GM19240 (cell line): ENCODE measurements at regions not wholly inside any gene's neighbourhood (a gene's known extent, or its start where the extent isn't known, plus 50 kb on each side); places are given as distances from the start of the nearest gene placed in this dataset.
A peak's percentile ranks its signal among the peaks of the same experiment; 100 is the strongest.

Source experiments
- DNase-seq: peaks from one replicate; pipeline ENCODE4 v3.0.0; 2011; ENCODE audit warnings: low spot score; ENCODE audit not compliant: insufficient read length

DNA sequence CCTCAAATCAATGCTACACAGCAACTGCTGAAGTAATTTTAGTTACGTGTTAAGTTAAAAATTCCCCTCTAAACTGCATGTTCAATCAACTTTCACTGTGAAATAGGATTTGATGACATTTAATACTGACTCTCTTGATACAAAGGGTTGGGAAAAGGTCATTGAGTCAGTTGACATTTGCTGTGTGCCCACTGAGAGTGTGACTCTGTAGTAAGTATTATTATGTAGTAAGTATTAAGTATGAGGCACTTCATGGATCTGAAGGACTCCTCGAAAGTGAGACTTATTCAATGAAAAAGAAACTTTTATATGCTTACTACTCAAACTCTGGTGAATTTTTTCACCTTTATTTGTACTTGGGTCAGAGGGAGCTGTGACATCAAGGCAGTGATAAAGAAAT is 83.1 kb upstream of the S1PR1 start:
- no peak for DNase-seq

DNA sequence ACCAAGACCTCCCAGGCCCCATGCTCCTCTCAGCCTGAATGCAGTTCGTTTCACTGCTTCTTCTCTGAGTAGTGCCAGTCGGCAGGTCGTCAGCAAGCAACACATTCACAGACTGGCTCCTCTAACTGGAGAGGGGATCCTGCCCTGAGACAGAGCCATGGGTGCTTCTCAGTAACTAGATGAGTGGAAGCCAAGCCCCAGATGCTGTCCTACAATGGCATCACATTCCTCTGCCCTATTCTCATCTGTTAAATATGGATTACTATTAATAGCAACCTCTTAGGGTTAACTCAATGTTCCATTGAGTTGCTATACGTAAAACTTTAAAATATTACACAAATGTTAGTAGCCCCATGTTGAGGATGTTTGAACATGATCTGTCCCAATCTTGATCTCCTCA is 84.2 kb upstream of the S1PR1 start:
- DNase-seq, result no peak

DNA sequence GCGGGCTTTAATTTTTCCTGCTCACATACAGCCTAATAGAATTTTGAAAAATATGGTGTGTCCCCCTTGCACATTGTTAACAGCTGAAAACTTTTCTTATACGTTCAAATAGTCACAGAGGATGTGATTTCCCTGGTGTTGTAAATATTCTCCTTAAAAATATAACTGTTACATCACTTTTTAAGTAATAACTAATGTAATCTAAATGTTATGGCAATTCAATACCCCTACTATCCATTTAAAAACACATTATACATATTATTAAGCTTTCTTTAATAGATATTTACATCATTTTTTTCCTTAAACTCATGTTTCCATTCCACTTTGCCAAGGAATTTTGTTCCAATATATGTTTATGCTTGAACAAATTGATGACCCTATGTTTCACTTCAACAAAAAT is 85.5 kb upstream of the S1PR1 start:
- no peak for DNase-seq

DNA sequence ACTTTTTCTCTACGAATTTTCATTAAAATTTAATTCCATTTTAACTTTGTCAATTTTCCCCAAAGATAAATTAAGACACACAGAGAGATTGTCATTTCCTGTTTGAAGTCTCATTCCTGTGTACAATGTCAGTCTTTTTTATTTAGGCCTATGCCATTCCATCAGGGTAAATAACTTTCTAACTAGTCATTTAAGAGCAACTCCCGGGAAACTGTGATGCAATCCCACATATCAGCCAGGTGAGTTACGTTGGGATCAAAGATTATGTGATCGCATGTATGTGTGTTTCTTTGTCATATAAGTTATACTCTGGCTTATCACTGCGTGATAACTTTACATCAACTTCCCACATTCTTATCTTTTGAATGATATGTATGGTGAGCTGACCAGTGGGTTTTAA is 86.1 kb upstream of the S1PR1 start:
- DNase-seq, result no peak

DNA sequence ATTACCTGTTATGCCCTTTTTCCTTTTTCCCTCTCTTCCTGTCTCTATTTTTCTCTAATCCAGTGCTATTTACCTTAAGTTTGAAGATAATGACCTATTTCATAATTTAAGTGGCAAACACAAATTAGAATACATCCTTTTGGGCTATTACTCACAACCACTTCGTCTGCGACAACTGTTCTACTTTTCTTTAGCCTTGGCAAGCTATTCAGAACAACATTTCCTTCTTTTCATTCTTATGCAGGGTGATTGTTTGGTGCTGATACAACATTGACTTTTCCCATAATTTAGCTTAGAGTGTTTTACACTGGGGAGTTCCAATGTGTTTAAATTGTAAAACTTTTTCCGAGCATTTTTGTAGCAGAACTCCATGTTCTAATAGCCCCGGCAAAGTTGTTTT is 86.6 kb upstream of the S1PR1 start:
- DNase-seq, result no peak

DNA sequence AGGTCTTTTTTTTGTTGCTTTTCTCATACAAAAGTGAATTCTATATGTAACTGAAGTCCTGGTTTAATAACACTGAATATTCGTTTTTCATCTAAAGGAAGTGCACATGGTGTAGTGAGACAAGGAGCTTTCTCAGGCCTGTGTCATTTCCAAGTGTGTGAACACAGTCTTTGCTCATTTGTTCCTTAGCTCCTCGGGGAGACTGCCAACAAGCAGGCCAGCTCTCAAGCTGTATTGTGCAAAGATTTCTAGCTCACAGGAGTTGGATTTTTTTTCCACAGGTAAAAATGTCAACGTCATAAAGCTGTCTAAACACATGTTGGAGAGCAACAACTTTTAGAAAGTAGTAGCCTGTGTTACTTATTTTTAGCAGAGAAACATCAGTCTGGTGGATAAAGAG is 87.8 kb upstream of the S1PR1 start:
- no peak for DNase-seq

DNA sequence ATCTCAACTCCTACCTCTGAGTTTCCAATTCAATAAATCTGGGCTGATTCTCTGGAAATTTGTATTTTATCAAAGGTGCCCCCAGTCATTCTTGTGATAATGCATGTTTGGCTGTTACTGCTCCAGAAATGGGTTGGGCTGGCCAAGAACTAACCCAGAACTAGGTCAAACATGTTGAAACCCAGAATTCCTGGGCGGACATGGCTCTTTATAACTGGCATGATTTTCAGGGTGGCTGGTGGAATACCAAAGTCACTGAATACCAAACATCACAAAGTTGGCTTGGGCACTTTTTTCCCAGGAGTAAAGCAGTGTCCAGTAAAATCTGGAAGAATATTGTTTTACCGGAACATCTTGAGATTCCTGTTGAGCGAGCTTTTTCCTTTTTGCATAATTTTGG is 89.4 kb upstream of the S1PR1 start:
- DNase-seq, result no peak

DNA sequence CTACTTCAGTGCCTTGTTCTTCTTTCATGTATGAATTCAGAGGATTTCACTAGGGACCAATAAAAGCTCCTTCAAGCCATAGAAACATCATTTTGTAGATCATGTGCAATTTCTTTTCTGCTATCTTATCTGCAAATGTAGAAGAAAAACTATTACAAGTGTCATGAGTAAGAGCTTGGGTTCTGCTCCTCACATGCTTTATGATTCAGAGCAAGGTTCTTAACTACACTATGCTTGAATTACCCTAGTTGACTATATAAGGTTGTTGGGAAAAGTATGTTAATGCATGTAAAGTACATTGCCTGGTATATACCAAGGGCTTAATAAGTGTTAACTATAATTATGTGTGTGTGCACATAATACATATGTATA is 91.4 kb upstream of the S1PR1 start:
- DNase-seq, result no peak

DNA sequence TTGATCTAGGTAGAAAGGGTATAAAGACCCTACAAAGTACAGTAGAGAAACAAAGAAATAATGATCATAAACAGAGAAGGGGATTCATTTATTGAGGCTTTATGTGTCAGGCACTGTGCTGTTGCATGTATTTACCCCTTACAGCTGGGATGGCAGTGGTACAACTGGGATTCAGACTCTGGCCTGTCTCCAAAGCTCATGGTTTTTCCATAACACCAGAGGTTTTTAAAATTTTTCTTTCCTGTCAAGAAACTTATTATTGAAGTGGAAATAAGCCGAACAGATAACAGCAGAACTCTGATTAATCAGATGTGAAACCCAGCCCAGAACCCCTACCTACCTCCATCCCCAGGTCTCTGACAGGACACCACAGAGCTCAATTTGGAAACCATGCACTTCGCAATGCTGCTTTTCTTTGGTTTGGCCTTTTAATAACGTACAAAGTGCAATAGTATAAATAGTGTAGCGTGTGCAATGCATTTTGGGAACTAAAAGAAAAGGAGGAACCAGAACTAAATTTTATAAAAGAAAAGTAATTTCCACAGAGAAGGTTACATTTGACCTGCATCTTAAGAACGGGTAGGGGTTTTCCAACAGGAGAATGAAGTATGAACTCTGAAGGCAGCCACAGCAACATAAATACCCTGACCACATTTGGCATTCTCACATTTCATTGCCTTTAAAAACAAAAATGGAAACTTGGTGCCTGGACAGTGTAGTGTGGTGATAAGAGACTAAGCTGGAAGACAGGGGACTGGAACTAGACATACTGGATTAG is 92.0 kb upstream of the S1PR1 start:
- no peak for DNase-seq

DNA sequence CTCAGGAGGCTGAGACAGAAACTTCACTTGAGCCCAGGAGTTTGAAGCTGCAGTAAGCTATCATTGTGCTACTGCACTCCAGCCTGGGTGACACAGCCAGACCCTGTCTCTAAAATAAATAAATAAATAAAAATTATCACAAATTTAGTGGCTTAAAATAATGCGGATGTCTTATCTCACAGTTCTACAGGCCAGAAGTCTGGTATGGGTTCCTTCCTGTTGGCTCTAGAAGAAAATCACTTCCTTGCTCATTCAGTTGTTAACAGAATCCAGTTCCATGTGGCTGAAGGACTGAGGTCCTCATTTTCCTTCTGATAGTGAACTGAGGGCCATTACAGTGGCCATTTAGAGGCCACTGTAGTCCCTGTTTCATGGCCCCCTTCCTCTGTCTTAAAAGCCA is 94.6 kb upstream of the S1PR1 start:
- DNase-seq, result no peak

DNA sequence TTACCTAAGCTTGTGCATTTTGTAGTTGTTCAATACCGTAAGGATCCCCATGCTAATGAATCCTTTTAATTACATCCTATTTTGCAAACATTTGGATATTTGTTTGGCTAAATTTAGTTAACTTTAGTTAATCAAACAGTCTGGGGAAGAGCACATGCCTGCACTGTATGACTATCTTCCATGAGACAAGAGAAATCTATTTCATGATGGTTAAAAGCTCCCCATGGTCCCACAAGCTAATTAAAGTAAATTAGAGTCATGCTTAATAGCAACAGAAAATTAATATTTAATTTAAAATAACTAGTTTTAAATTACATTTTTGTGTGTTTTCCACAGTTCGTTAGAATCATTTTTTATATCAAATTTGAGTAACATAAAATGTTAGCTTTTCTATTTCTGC is 95.4 kb upstream of the S1PR1 start:
- DNase-seq, result no peak

DNA sequence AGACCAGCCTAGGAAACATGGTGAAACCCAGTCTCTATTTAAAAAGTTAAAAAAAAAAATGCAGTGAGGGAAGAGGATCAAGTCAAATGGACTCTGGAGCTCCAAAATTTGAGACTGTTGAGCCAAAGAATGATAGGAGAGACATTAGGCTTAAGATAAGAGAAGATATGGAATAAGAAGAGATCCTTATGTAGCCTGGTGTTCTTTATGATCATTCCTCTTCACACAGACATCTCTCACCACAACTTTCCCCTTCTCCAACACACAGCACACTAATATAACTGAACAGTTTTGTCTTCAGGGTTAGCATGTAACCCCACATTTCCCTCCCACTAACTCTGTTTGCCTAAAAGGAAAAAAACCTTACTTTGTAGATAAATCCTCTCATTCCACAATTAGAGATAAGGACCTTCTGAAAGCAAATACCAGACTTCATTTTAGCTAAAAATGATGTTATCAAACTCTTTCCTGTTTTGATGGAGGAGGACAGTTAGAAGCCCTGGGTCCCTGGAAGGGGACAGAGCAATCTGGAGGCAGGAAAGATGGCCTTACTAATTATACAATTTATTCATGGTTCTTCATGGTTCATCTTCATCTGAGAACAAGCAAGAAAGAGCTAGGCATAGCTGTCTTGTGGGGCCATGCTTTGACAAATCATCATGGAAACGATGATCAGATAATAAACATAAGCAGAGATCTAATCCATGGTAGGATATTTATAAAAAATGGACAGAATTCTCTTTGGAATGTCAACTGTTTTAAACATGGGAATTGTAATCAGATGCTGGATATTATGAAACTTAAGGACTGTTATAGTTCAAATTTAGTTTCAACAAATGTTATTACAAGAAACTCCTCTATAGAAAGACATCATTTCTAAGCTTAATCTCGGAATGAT is 96.7 kb upstream of the S1PR1 start:
- no peak for DNase-seq

DNA sequence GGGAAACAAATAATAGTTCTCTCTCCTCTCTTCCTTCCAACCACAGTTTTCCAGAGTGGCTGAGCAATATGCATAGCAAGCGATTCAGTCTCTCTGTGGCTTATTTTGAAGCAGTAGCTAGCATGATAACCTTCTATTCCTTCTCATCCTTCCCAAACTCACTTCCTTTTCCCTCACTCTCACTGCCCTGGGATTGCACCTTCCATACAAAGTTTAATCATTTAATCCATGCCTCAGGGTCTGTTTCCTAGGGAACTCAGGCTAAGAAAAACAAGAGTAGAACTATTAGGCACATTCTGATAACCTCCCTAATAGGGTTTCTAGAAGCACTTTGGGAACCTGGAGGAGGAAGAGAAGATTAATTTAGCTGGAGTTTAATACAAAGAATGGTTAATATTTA is 97.7 kb upstream of the S1PR1 start:
- DNase-seq, result no peak

DNA sequence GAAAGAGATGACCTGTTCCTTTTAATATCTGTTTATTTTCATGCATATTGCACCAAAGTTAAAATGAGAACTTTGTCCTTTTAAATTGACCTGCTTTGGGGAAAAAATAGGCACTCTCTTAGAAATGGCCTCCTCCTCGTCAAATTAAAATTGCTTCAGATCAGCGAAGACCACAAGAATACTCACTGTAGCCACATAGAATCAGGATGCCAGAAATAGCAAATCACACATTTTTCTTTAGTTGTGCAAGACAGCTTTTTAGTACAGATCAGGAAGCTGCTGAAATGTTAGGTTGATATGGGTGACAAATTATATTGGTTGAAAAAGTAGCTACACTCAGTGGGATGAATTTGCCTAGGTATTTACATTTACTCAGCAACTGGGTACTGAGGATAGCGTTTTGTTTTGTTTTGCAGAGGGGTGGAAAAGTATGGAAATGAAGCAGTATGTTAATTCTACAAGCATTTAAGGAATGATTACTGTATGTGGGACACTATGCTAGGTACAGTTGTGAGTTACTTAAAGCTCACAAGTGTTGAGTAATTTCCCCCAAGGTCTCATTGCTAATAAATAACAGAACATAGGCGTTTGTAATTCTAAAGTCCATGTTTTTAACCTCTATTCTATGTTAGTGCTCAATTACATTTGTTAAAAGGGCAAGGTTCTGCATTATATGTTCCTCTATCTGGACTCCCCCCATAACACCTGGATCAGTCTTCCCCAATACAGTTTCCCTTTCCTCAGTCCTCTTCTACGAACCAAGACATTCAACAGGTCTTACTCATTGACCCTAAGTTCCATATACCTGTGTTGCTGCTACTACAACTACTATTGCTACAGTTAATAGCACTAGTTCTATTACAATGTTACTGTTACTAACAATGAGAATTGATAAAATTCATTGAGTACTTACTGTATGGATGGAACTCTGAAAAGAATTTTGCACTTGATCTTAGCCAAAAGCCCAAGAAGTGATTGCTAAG is 99.4 kb upstream of the S1PR1 start:
- no peak for DNase-seq

DNA sequence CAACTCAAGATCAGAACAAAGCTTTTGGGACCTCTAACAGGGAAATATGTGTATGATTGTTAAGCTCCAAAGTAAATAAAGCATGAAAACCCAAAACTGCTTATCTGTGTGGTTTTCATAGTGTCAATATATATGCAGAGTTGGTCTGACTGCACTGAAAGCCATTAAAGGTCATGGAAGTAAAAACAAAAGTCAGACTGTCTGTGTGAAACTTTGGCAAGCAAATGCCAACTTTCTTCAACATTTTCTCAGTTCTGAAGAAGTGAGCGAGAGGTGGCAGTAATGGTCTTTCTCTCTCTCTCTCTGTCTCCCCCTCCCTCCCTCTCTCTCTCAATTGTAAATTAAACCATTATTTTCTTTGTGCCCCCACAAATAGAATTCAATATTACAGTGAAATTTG is 100.1 kb upstream of the S1PR1 start:
- DNase-seq, result peak; percentile 4

DNA sequence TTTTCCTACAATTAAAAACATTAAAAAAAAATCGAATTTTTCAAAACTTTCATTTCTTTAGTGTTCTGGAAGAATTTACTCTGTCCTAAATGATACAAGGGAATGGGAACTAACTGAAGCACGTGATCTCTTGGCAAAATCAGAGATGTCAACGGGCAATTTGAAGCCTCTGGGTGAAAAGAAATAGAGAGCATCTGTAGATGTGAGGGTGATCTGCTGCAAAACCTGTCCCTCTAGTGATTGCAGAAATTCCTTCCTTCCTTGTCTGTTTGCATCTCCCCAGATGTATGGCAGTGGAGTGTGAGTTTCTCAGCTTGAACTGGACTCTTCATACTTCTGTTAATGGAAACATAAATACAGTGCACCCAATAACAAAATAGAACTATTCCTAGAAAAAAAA is 100.5 kb upstream of the S1PR1 start:
- DNase-seq, result no peak

DNA sequence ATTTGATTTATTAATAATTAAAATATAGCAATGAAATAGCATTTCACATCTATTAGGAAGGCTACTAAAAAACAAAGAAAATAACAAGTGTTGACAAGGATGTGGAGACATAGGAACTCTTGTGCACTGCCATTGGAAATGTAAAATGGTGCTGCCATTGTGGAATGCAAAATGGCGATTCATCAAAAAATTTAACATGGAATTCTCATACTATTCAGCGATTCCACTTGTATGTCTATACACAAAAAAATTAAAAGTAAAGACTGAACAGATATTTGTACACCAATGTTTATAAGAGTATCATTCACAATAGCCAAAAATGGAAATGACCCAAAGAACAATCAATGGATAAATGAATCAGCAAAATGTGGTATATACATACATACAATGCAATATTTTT is 101.3 kb upstream of the S1PR1 start:
- DNase-seq, result no peak

DNA sequence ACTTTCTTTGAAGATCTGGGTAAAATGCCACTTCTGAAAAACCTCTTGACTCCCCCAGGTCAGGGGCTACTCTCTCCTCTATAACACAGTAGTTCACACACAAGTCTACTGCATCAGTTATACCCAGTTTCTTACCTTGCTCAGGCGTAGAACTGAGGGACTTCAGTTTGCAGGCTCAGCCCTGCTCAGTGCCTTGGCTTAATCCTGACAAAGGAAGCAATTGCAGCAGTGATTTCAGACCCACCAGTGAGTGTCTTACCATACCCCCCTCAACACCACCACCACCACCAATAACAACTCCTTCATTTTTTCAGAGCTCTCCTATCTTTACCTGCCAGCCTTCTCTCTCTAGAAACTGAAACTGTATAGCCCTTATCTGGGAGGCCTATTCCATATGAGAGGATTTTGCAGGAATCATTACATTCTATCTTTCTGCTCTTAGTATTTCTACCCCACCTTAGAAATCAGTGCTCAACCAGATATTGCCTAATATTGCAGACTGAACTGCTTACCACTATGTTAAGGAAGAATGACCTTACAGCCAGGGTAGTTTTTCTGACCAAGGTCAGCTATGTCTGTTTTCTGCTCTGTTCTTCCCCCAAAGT is 105.5 kb upstream of the S1PR1 start:
- DNase-seq, result no peak

DNA sequence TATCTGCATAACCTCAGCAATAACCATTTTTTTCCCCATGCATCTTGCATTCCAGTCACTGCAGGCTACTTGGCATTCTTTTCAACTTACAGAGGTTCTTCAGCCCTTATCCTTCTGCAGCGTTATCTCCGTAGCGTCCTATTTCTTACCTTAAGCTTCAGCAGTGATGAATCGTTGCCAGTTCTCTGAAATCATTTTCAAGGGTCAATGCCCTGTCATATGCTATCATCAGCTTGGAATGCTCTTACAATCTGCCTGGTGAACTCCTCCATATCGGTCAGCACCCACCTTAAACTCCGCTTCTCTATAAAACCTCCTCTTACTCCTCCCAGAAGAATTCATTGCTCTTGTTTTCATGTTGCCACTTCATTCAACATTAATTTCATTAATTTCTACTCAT is 105.1 kb upstream of the DPH5 start:
- no peak for DNase-seq

DNA sequence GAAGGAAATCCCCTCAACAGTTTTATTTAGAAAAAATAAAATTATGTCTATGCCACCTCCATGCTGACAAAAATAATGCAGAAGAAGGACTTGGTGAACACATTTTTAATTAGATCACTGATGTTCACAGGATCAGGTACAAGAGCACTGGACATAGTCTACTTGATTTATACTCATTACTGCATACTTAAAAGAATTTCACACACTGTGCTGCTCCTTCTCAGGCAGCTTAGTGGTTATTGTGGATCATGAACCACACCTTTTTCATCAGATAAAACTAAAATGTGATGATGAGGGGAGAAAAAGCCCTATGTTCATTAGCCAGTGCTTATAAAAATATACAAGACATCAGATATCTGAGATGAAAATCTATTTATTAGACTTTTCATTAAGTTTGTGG is 103.3 kb upstream of the DPH5 start:
- DNase-seq, result no peak

DNA sequence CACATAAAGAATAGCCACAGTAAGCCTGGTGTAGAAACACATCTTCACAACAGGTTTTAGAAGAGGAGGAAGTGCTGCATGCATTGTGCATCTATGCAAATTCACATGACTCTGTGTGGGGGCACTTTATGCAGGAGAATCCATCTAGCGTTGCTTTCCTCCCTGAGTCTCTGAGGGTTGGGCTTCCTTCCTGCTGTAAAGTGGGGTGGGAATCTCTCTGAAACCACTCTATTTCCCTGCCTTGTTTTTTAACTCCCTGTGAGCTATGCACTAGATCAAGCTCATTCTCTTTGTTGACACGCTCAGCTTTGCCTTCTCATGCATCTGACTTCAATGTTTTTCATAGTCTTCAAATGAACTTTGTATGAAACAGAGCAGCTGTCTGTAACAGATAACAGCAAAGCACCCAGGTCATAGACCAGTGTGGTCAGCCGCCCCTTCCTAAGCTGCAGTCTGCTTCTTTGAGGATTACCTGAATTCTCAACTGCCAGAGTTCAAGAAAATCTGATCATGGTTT is 102.7 kb upstream of the DPH5 start:
- DNase-seq, result no peak
